ENCODE measurements at regions not wholly inside any gene's neighbourhood (a gene's known extent, or its start where the extent isn't known, plus 50 kb on each side); places are given as distances from the start of the nearest gene placed in this dataset.
A peak's percentile ranks its signal among the peaks of the same experiment; 100 is the strongest.

DNA sequence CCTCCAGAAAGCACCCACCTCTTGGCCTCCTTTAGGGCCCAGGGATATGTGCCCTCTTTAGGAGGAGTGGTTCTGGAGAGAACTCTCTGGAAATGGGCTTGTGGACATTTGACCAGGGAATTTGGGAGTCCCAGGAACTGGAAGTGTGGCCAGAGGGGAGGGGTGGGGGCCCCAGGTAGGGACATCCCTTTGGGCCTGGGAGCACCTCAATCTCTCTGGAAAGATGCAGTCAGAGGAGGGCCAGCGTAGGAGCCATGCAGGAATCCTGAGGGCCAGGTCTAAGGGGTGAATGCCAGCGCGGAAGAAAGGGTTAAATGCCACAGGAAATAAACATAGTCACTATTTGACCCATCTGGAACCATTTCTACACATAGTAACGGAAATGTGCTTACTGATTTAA is 50.3 kb upstream of the ITGA11 start:
- Histone ChIP-seq H3K27ac (no peak overlapping the region), H3K36me3 (no peaks in the 10 kb centered on the region), H3K4me3 (no peak overlapping the region), H3K9me3 (no peaks in the 10 kb centered on the region), H3K27me3 (peaks cover 3 to 13% (median 3%) of the 10 kb centered on the region in 3 donors), H3K4me1 (no peaks in the 10 kb centered on the region)
- TF ChIP-seq, protein P1, sequence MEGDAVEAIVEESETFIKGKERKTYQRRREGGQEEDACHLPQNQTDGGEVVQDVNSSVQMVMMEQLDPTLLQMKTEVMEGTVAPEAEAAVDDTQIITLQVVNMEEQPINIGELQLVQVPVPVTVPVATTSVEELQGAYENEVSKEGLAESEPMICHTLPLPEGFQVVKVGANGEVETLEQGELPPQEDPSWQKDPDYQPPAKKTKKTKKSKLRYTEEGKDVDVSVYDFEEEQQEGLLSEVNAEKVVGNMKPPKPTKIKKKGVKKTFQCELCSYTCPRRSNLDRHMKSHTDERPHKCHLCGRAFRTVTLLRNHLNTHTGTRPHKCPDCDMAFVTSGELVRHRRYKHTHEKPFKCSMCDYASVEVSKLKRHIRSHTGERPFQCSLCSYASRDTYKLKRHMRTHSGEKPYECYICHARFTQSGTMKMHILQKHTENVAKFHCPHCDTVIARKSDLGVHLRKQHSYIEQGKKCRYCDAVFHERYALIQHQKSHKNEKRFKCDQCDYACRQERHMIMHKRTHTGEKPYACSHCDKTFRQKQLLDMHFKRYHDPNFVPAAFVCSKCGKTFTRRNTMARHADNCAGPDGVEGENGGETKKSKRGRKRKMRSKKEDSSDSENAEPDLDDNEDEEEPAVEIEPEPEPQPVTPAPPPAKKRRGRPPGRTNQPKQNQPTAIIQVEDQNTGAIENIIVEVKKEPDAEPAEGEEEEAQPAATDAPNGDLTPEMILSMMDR (IDR thresholded peaks at IDR 0.05 in 4 of 5, conservative IDR thresholded peaks at IDR 0.05 in 1 of 5) = no peak
- no peak for TF ChIP-seq POLR2A (IDR thresholded peaks at IDR 0.05)
- DNase-seq (no peak), ATAC-seq (no peak)
- in situ Hi-C loops (cut with MboI; ENCODE audit: low sequenced_read_pairs in 4 of 4) = no loop called here
- intact Hi-C loops (cut with DNase I; ENCODE audit: low total_unique reads) = no loop called here

DNA sequence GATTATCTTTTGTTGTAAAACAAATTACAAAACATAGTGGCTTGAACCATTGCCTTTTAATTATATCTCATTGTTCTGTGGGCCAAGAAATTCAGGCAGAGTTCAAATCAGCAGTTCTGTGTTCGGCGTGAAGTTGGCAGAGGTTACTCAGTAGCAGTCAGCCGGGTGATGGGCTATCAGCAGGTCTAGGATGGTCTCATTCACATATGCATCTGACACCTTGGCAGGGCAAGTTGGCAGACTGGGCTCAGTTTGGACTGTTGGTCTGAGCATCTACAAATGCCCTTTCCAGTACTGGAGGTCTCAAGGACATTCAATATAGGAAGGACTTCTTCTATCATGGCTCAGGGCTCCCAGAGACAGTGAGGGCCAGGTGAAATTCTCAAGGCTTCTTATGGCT is 51.2 kb upstream of the ITGA11 start:
- in situ Hi-C loops (cut with MboI; ENCODE audit: low sequenced_read_pairs in 4 of 4) (no loop called here), intact Hi-C loops (cut with DNase I; ENCODE audit: low total_unique reads) (no loop called here)
- H3K36me3 ChIP-seq = no peaks in the 10 kb centered on the region
- H3K9me3 ChIP-seq = no peaks in the 10 kb centered on the region
- H3K4me3 ChIP-seq = no peak overlapping the region
- no peak for ATAC-seq
- no peak for TF ChIP-seq POLR2A (IDR thresholded peaks at IDR 0.05)
- TF ChIP-seq, protein P1 (IDR thresholded peaks at IDR 0.05 in 4 of 5, conservative IDR thresholded peaks at IDR 0.05 in 1 of 5) = no peak
- no peaks in the 10 kb centered on the region for H3K4me1 ChIP-seq
- peaks cover 3 to 13% (median 3%) of the 10 kb centered on the region in 3 donors for H3K27me3 ChIP-seq
- no peak for DNase-seq
- H3K27ac ChIP-seq = no peak overlapping the region

GRCh38 chr15:68484220-68484619 is 52.3 kb upstream of the ITGA11 start:
- H3K4me3 ChIP-seq = no peak overlapping the region
- H3K9me3 ChIP-seq = no peaks in the 10 kb centered on the region
- TF ChIP-seq, protein P1 (IDR thresholded peaks at IDR 0.05 in 4 of 5, conservative IDR thresholded peaks at IDR 0.05 in 1 of 5) = no peak
- TF ChIP-seq POLR2A (IDR thresholded peaks at IDR 0.05) = no peak
- peaks cover 3 to 13% (median 3%) of the 10 kb centered on the region in 3 donors for H3K27me3 ChIP-seq
- in situ Hi-C loops (cut with MboI; ENCODE audit: low sequenced_read_pairs in 4 of 4) (no loop called here), intact Hi-C loops (cut with DNase I; ENCODE audit: low total_unique reads) (no loop called here)
- ATAC-seq (no peak), DNase-seq (no peak)
- no peaks in the 10 kb centered on the region for H3K4me1 ChIP-seq
- H3K27ac ChIP-seq = peak overlapping the region in 2 of 4 donors; percentile 25 to 61
- H3K36me3 ChIP-seq = no peaks in the 10 kb centered on the region

- H3K27me3 ChIP-seq = peaks cover 3 to 13% (median 3%) of the 10 kb centered on the region in 3 donors
- intact Hi-C loops (cut with DNase I; ENCODE audit: low total_unique reads) = no loop called here
- TF ChIP-seq, protein P1 (IDR thresholded peaks at IDR 0.05 in 4 of 5, conservative IDR thresholded peaks at IDR 0.05 in 1 of 5) = no peak
- no peak for TF ChIP-seq POLR2A (IDR thresholded peaks at IDR 0.05)
- ATAC-seq = peak; percentile 25 to 53
- DNase-seq = peak in 1 of 2 donors; percentile 21
- H3K4me1 ChIP-seq = no peaks in the 10 kb centered on the region
- H3K4me3 ChIP-seq = no peak overlapping the region
- H3K27ac ChIP-seq = peak overlapping the region in 3 of 4 donors; percentile 25 to 61 (median 59)
- no peaks in the 10 kb centered on the region for H3K9me3 ChIP-seq
- in situ Hi-C loops (cut with MboI; ENCODE audit: low sequenced_read_pairs in 4 of 4) = no loop called here
- H3K36me3 ChIP-seq = no peaks in the 10 kb centered on the region
Measured at GRCh38 chr15:68484696-68485400, 52.9 kb upstream of the ITGA11 start.
